Right kidney (tissue), 1 donor: ENCODE measurements at regions not wholly inside any gene's neighbourhood (a gene's known extent, or its start where the extent isn't known, plus 50 kb on each side); places are given as distances from the start of the nearest gene placed in this dataset.

ENCODE experiments used
- DNase-seq: peaks from one replicate; pipeline ENCODE4 v3.0.0-alpha.2; 2016

GRCh38 chr2:71277536-71278103 lies 50.7 kb upstream of the PAIP2B start:
- DNase-seq: peak; percentile 56

- no peak for DNase-seq
Observed at GRCh38 chr2:71277147-71277475, 50.2 kb upstream of the PAIP2B start.

- DNase-seq: peak; percentile 88
Observed at GRCh38 chr2:71276311-71277146, 49.6 kb upstream of the PAIP2B start.
